HG03280 (cell line): ENCODE measurements at regions not wholly inside any gene's neighbourhood (a gene's known extent, or its start where the extent isn't known, plus 50 kb on each side); places are given as distances from the start of the nearest gene placed in this dataset.
"Not testable (repeated sequence)": the region's sequence is repeated elsewhere in the genome, so short reads cannot be mapped to it uniquely, and the experiment has no call there.

ENCODE experiments used
- ATAC-seq: cut with Tn5 transposase; IDR thresholded peaks from one replicate; pipeline ENCODE4 v1.9.1; 2021; ENCODE audit warnings: mild to moderate bottlenecking, moderate library complexity; ENCODE audit not compliant: unreplicated experiment

- no peak for ATAC-seq
Observed at GRCh38 chr10:57699944-57700343, 567.8 kb downstream of the IPMK start.

GRCh38 chr10:57696641-57697040 lies 571.1 kb downstream of the IPMK start:
- no peak for ATAC-seq

GRCh38 chr10:57694956-57695608 lies 572.6 kb downstream of the IPMK start:
- no peak for ATAC-seq

- ATAC-seq, result no peak
Observed at GRCh38 chr10:57692255-57692980, 575.3 kb downstream of the IPMK start.

DNA sequence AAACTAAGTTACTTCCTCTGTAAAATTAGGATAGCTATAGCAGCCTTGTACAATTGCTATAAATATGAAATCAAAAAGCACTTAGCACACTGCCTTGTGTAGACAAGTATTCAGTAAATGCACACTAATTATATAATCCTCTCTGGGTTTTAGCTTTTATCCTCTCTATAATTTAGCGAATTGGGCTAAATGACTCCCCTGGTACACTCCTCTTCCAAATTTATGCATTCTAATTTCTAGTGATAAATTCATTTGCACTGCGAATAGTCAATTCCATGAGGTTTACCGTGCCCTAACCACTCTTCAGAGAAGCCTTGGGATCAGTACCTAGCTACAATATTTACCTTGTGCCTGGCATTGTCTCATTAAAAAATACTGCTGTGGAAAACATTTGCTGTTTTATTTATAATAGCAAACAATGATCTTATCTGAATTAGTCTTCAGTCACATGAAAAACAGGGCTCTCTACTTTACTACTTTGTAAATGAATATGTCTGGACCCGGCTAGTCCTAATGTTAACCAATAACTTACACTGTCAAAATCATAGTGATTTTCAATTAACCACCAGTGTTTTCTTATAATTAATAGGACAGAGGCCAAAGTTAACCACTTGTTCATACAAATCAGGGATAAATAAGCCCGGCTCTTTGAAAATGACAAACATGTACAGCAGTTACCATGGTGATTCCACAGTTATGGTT lies 577.9 kb downstream of the IPMK start:
- ATAC-seq, result no peak

DNA sequence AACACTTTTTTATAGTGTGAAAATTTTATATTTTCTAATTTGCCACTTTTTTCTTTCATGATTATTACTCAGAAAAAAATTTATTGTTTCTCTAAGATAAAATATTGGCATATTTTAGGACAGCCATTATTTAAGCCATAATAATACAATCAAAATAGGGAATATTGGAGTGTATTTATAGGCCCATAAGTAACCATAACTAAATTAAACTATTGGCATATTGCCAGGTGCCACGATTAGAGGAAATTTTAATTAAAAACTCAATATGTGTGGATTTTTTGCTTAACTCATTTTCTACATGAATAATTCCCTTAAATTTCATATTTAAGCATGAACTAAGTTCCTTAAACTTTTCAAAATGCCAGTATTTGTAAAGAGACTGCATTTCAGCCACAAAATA lies 587.8 kb downstream of the IPMK start:
- no peak for ATAC-seq

DNA sequence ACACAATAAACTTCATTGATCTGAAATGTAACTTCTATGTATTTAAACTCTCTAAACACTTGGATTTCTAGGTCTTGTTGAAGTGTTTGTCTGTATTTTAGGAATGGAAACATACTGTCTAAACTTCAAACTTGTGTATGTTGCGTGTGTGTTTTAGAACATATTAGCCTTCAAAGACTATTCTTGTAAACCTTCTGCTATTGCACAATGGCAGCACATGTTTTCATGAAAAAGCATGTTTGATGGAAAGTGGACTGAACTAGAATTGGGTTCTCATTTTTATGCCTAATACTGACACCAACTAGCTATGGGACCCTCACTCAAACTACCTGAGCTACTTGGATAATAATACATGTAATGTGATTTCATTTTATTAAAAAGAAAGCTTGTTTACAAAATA lies 592.6 kb downstream of the IPMK start:
- no peak for ATAC-seq

GRCh38 chr10:57673446-57673960 lies 594.2 kb downstream of the IPMK start:
- no peak for ATAC-seq

GRCh38 chr10:57664815-57665214 lies 602.9 kb downstream of the IPMK start:
- ATAC-seq, result no peak

GRCh38 chr10:57663401-57663800 lies 604.3 kb downstream of the IPMK start:
- ATAC-seq, result no peak

DNA sequence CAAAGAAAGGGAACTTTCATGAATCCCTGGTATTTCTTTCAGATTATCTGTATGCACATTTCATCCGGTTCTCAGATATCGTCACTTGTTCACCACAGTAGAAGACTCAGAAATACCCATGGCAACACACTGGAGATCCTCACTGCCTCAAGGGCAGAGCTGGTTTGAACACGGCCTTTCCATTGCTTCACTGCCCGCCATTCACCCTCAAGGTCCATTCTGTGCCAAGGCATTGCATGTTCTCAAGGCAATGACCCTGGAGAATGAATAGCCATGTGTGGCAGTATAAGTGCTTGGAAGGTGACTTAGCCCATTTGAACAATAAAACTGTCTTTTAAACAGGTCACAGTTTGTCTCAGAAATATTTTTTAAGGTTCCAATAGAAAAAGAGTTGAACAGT lies 606.5 kb downstream of the IPMK start:
- no peak for ATAC-seq

DNA sequence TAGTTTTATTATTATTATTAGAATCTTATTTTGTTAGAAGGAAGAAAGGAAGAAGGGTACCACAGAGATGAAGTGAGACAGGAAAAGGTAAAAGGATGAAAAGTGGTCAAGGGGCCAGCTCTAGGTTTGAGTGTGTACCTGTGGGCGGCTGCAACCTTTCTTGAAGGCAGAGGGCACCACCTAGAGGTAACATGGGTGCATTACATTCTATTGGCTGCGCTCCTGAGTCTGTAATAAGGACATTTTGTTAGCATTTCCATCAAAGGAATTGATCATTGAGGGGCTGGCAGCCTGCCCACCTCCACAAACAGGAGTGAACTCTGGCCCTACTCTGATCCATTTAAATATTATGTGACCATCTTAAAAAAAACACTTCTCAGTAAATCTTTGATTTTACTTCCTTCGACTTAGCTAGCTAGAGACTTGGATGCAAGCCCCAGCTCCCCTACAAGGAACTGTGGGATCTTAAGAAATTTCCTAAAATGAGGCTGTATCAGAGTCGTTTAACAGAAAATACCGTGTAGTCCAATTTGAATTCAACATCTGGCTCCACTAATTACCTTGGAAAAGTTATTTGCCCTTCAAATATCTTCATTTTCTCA lies 610.4 kb downstream of the IPMK start:
- ATAC-seq, result peak; percentile 91

DNA sequence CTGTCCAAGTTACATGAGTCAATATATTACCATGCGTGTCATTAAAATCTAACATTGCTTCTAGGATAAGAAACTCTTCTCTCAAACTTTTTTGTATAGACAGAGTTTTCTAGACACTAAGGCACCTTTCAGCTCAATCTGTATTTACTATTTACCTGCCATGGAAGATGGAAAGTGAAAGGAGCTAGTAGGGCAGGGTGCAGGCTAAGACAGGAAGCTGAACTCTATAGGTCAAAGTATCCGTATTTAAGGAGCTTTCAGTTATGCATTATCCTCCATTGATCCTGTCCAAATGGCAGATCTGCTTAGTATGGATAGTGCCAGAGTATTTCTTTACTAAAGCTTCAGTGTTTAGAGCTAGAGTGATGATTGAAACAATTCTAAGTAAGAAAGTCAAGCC lies 612.8 kb downstream of the IPMK start:
- ATAC-seq, result no peak

GRCh38 chr10:57645108-57645507 lies 622.6 kb downstream of the IPMK start:
- ATAC-seq, result not testable (repeated sequence)

GRCh38 chr10:57638411-57638810 lies 629.3 kb downstream of the IPMK start:
- no peak for ATAC-seq

DNA sequence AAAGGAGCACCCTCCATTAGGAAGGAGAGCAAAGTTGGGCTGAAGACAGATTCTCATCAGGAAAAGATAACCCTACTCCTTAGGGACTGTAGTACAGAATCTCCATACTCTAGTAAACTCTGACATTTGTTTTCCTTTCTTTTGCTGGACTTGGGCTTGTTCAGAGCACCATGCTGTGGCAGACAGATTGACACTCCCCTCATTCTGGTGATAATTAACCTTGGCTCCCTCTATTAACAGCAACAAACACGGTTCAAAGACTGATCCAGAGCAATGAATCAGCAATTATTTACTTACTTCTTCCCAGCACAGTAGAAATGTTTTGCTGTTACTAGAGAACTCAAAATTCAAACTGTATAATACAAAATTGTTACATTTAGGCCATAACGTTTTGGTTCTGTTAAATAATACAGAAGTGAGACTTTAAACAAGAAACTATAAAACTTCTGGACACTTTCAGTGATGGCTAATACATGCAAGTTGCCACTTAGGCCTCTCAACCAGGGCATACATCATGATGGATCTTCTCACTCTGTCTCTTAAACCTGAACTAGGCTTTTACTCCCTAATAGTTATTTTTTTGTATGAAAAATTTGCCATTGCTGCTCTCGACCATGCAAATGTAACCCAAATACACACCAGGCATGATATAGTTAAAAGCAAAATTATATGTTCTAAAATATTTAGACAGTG lies 639.0 kb downstream of the IPMK start:
- ATAC-seq, result no peak

DNA sequence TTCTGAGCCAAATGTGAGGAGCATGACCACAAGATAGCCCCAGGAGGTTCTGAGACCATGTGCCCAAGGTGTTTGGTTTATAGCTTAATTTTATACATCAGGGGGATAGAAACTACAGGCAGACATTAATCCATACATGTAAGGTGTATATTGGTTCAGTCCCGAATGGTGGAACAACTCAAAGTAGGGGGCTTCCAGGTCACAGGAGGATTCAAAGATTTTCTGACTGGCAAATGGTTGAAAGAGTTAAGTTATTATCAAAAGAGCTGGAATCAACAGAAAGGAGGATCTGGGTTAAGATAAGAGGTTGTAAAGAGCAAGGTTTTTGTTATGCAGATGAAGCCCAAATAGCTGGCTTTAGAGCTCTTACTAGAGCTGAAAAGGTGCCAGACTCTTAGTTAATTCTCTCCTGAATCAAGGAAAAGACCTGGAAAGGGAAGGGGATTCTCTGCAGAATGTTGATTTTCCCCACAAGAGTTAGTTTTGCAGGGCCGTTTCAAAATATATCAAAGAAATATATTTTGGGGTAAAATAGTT lies 640.0 kb downstream of the IPMK start:
- ATAC-seq, result no peak

DNA sequence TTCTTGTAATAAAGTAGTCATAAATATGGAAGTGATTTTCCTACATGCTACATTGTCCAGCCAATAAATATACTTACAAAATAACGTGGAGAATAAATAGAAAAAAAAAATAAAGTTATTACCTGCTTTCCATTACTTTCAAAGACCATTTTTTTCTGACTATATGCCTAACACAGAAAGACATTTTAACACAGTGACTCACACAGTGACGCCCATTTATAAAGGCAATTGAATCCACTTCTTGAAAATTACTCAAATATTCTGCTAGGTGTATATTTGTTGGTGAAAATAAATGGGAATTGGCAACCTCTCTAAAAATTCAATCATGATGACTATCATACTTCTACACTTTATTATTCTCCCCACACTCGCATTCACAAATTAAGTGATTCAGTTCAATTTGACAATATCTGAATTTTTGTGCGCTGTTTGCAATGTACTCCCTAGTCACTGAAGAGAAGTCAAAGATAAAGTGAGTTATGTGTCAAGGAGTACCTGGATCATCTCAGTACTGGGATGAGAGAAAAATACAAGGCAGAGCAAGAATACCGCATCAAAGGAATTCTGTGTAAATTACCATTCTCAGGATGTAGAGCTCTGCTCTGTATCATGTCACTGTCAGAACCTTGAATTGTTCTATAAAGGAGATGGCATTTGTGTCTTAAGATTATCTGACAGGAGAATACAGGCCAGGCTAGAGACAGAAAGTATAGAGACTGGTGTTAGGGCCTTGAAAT lies 642.7 kb downstream of the IPMK start:
- no peak for ATAC-seq

DNA sequence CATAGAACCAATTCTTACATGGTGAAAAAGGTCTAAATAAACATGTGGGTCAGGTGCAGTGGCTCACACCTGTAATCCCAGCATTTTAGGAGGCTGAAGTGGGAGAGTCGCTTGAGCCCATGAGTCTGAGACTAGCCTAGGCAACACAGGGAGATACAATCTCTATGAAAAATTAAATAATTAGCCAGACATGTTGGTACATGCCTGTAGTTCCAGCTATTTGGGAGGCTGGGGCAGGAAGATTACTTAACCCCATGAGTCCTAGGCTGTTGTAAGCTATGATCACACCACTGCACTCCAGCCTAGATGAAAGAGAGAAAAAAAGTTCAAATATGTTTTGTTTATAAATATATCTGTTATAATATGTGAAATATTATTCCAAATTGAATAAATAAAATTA lies 643.6 kb downstream of the IPMK start:
- no peak for ATAC-seq

DNA sequence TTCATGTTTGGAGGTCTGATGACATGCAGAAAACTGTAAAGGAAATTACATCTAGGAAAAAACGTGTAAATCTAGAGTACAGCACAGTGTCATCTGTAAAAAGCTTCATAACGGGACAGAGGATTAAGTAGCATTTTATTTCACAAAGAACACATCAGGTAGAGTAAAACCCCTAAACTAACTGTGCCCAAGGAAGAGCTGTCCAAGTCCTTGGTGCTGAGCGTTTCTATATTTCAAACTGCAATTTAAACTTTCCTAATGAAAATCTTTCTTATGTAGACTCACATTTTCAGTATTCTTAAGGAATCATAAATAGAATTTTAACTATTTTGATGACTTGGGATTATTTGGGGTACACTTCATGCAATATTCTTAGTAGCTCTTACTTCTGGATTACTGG lies 646.2 kb downstream of the IPMK start:
- ATAC-seq, result no peak
